ENCODE measurements at regions not wholly inside any gene's neighbourhood (a gene's known extent, or its start where the extent isn't known, plus 50 kb on each side); places are given as distances from the start of the nearest gene placed in this dataset.

DNA sequence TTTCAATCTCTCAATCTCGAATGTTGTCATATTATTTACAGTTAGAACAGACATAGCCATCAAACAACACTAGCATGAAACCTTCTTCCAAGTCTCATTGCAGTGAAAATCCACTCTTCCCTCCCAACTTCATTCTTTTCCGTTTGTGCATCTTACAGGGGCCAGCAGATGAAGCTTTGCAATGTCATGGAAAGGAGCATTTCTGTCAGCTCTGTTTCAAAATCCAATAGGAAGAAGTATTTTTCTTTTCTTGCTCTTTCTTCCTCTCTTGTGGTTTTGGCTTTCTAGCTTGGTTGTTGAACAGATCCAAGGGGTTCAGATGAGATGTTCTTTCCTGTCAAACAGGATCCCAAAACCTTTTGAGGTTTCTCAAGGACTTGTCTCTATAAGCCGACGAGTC is 416.6 kb downstream of the AEBP2 start:
- BruUV-seq (replicated peaks) = no TSS peak
- in situ Hi-C loops (cut with MboI) = no loop called here

More for the DNA sequence above, 416.6 kb downstream of the AEBP2 start:
- 5% methylated on average over 4 of the region's 4 CpGs for WGBS (ENCODE audit: insufficient coverage, low coverage, missing lambda C conversion rate)
- Histone ChIP-seq H3K27ac (ENCODE audit: extremely low read depth, low read depth, low read length) (no peak overlapping the region), H4K20me1 (replicated peaks; ENCODE audit: control insufficient read depth, insufficient read depth, low read length) (no peaks in the 10 kb centered on the region), H3K4me3 (no peak overlapping the region), H3K9ac (ENCODE audit: insufficient read depth in 1 of 2, low read depth in 2 of 2, low read length in 2 of 2) (no peak overlapping the region), H3K4me2 (ENCODE audit: insufficient read depth, low read length) (no peak overlapping the region), H2AFZ (ENCODE audit: low read depth, low read length) (no peak overlapping the region), H3K4me1 (replicated peaks in 1 of 2; ENCODE audit: control insufficient read depth in 2 of 2, insufficient read depth in 2 of 2, low read length in 2 of 2) (no peaks in the 10 kb centered on the region), H3K9me1 (ENCODE audit: control insufficient read depth, insufficient read depth, low read length) (no peaks in the 10 kb centered on the region), H3K9me3 (replicated peaks; ENCODE audit: control insufficient read depth, insufficient read depth, low read depth, low read length) (no peaks in the 10 kb centered on the region), H3K36me3 (ENCODE audit: control insufficient read depth, insufficient read depth, low read length) (no peaks in the 10 kb centered on the region), H3K27me3 (ENCODE audit: control insufficient read depth in 2 of 2, insufficient read depth in 2 of 2, low read length in 2 of 2) (no peaks in the 10 kb centered on the region), H3K79me2 (ENCODE audit: control insufficient read depth, insufficient read depth, low read length) (no peaks in the 10 kb centered on the region)
- TF ChIP-seq SP2 (IDR thresholded peaks at IDR 0.05; ENCODE audit: extremely low read depth, low read depth, low read length, poor library complexity, severe bottlenecking) (no peak), BCL6 (CRISPR knock-in tag; IDR thresholded peaks at IDR 0.05) (no peak), FOXJ2 (tag; IDR thresholded peaks at IDR 0.05) (no peak), MCM5 (IDR thresholded peaks at IDR 0.05; ENCODE audit: low read depth) (no peak), POLR2H (tag; IDR thresholded peaks at IDR 0.05; ENCODE audit: low read depth) (no peak), ILK (tag; IDR thresholded peaks at IDR 0.05; ENCODE audit: borderline replicate concordance, low read depth) (no peak), TEAD1 (CRISPR knock-in tag; IDR thresholded peaks at IDR 0.05) (no peak), ZNF408 (CRISPR knock-in tag; IDR thresholded peaks at IDR 0.05; ENCODE audit: low read depth) (no peak), MTA1 (IDR thresholded peaks at IDR 0.05; ENCODE audit: borderline replicate concordance) (no peak), NFIX (CRISPR knock-in tag; IDR thresholded peaks at IDR 0.05; ENCODE audit: low read depth) (no peak), ILF3 (IDR thresholded peaks at IDR 0.05; ENCODE audit: borderline replicate concordance) (no peak), GABPB2 (CRISPR knock-in tag; conservative IDR thresholded peaks at IDR 0.05) (no peak), ZBTB8A (IDR thresholded peaks at IDR 0.05; ENCODE audit: partially characterized antibody) (no peak)
- TF ChIP-seq, protein P1, sequence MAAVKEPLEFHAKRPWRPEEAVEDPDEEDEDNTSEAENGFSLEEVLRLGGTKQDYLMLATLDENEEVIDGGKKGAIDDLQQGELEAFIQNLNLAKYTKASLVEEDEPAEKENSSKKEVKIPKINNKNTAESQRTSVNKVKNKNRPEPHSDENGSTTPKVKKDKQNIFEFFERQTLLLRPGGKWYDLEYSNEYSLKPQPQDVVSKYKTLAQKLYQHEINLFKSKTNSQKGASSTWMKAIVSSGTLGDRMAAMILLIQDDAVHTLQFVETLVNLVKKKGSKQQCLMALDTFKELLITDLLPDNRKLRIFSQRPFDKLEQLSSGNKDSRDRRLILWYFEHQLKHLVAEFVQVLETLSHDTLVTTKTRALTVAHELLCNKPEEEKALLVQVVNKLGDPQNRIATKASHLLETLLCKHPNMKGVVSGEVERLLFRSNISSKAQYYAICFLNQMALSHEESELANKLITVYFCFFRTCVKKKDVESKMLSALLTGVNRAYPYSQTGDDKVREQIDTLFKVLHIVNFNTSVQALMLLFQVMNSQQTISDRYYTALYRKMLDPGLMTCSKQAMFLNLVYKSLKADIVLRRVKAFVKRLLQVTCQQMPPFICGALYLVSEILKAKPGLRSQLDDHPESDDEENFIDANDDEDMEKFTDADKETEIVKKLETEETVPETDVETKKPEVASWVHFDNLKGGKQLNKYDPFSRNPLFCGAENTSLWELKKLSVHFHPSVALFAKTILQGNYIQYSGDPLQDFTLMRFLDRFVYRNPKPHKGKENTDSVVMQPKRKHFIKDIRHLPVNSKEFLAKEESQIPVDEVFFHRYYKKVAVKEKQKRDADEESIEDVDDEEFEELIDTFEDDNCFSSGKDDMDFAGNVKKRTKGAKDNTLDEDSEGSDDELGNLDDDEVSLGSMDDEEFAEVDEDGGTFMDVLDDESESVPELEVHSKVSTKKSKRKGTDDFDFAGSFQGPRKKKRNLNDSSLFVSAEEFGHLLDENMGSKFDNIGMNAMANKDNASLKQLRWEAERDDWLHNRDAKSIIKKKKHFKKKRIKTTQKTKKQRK (IDR thresholded peaks at IDR 0.05; ENCODE audit: borderline replicate concordance, low read depth, low read length) = no peak
- TF ChIP-seq, protein P2, sequence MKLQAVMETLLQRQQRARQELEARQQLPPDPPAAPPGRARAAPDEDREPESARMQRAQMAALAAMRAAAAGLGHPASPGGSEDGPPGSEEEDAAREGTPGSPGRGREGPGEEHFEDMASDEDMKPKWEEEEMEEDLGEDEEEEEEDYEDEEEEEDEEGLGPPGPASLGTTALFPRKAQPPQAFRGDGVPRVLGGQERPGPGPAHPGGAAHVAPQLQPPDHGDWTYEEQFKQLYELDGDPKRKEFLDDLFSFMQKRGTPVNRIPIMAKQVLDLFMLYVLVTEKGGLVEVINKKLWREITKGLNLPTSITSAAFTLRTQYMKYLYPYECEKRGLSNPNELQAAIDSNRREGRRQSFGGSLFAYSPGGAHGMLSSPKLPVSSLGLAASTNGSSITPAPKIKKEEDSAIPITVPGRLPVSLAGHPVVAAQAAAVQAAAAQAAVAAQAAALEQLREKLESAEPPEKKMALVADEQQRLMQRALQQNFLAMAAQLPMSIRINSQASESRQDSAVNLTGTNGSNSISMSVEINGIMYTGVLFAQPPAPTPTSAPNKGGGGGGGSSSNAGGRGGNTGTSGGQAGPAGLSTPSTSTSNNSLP (IDR thresholded peaks at IDR 0.05; ENCODE audit: borderline replicate concordance, low read depth, low read length) = no peak
- DNase-seq (ENCODE audit: extremely low read depth in 1 of 4, low spot score in 3 of 4) (no peak), FAIRE-seq (no peak), ATAC-seq (no peak)
- ChIA-PET POLR2A (no interaction called here), CTCF (ENCODE audit: low intra/inter-chr PET ratio) (no interaction called here)
- intact Hi-C loops (cut with micrococcal nuclease) = no loop called here

Data from K562 (cell line).